ENCODE measurements at regions not wholly inside any gene's neighbourhood (a gene's known extent, or its start where the extent isn't known, plus 50 kb on each side); places are given as distances from the start of the nearest gene placed in this dataset.
"Not testable (repeated sequence)": the region's sequence is repeated elsewhere in the genome, so short reads cannot be mapped to it uniquely, and the experiment has no call there.

DNA sequence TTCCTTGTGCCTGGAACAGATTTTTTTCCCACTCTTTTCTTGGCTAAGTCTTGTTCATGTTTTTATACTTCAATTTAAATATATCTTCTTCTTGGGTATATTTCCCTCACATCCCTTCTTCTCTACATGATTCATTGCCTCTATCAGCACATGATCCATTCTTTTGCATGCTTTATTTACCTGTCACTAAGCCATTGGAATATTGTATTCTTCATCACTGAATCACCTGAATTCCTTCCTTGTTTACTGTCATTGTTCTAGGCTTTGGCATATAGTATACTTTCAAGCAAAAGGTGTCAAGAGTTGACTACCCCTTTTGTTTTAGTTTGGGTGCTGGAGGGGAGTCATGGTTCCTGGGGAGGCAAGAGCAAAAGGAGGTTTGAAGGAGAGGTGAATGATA lies 464.5 kb upstream of the LRRC7 start:
- no peak overlapping the region for H3K4me3 ChIP-seq (ENCODE audit: low read length)

DNA sequence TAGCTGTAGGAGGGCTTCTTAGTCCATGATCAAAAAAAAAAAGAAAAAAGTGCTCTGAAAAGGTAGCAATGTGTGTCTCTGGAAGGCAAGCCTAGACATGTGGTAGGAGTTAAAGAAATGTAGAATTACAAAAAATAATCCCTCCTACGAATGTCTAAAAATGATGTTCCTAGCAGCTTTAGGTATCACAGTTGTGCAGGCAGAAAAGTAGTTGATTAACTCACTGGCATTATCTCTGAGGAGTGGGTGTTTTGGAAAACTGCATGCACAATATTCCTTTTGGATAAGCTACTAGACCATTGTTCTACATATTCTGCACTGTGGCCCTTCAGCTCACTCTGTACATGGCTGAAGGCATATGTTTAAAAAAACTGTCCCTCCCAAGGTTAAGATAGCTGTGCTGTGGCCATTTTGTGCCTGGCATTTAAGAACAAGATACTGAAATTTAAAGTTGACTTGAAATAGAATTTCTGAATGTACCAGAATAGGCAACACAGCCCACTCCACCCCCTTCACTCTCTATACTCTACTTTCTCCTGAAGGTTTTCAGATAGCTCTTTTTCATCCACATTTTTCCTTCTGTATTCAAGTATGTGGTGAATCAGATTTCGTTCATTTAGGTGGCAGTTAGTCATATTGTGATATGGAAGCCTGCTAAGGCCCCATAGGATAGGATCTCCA lies 463.9 kb upstream of the LRRC7 start:
- Histone ChIP-seq H3K4me1 (ENCODE audit: insufficient read depth, low read length) (no peaks in the 10 kb centered on the region), H2AFZ (ENCODE audit: low read depth, low read length) (no peak overlapping the region), H3K36me3 (ENCODE audit: insufficient read depth, low read length) (no peaks in the 10 kb centered on the region), H3K27me3 (ENCODE audit: insufficient read depth, low read length) (no peaks in the 10 kb centered on the region), H3K4me3 (ENCODE audit: low read length) (no peak overlapping the region), H3K9me3 (ENCODE audit: low read length) (no peaks in the 10 kb centered on the region)

More for the DNA sequence above, 464.5 kb upstream of the LRRC7 start:
- H2AFZ ChIP-seq (ENCODE audit: low read depth, low read length), result no peak overlapping the region
- H3K4me1 ChIP-seq (ENCODE audit: insufficient read depth, low read length), result no peaks in the 10 kb centered on the region
- no peaks in the 10 kb centered on the region for H3K36me3 ChIP-seq (ENCODE audit: insufficient read depth, low read length)
- H3K9me3 ChIP-seq (ENCODE audit: low read length), result no peaks in the 10 kb centered on the region
- no peaks in the 10 kb centered on the region for H3K27me3 ChIP-seq (ENCODE audit: insufficient read depth, low read length)

DNA sequence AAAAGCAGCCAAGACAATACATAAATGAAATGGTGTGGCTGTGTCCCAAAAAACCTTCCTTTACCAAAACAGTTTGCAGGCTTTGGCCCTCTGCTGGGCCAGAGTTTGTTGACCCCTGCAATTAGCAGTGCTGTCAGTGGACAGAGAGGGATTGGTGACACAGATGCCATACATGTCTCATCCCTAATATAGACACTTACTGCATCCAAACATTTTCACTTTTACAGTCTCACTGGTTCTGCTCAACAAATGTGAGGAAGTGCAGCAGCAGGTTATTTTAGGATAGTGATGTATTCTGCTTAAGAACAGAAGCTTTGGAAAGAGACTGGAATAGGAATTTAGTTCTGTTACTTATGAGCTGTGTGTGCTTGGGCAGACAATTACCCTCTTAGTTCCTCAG lies 462.8 kb upstream of the LRRC7 start:
- no peaks in the 10 kb centered on the region for H3K4me1 ChIP-seq (ENCODE audit: insufficient read depth, low read length)
- H3K27me3 ChIP-seq (ENCODE audit: insufficient read depth, low read length), result no peaks in the 10 kb centered on the region
- H3K4me3 ChIP-seq (ENCODE audit: low read length), result no peak overlapping the region
- H2AFZ ChIP-seq (ENCODE audit: low read depth, low read length), result no peak overlapping the region
- no peaks in the 10 kb centered on the region for H3K9me3 ChIP-seq (ENCODE audit: low read length)
- no peaks in the 10 kb centered on the region for H3K36me3 ChIP-seq (ENCODE audit: insufficient read depth, low read length)

DNA sequence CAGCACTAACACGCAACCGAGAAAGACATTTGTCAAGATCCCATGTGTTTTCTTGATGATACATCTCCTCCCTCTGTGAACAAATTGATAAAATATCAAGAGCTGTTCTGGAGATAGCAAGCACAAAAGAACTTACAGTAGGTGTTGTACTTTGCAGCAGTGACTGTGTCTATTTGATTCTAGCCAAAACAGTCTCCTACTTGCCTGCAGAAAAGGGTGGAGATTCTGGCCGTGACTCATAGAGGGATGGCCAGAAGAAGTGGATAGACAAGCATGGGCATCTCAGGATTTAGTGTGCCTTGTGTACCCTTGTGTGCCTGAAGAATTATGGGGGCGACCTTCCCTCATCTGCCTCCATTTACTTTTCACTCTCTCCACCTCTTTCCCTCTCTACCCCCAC lies 458.4 kb upstream of the LRRC7 start:
- no peaks in the 10 kb centered on the region for H3K27me3 ChIP-seq (ENCODE audit: insufficient read depth, low read length)
- H3K4me3 ChIP-seq (ENCODE audit: low read length), result no peak overlapping the region
- H3K4me1 ChIP-seq (ENCODE audit: insufficient read depth, low read length), result no peaks in the 10 kb centered on the region
- no peaks in the 10 kb centered on the region for H3K9me3 ChIP-seq (ENCODE audit: low read length)
- no peaks in the 10 kb centered on the region for H3K36me3 ChIP-seq (ENCODE audit: insufficient read depth, low read length)
- no peak overlapping the region for H2AFZ ChIP-seq (ENCODE audit: low read depth, low read length)

DNA sequence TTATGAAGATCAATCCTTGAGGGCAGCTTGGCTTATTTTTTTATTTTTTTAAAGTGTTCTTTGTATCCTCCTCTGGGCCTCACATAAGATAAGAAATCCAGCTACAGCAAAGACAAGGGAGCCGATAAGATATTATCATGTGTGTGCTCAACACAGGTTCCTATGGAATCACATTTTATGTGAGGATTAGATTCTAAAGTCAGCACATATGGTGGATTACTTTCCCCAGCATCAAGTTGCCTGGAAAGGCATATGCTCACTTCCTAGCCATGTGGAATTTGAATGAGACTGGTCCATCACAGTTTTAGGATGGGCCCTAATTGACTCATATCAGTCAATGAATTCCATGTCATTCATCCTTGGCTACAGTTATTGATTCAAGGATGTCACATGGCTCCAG lies 456.9 kb upstream of the LRRC7 start:
- no peaks in the 10 kb centered on the region for H3K4me1 ChIP-seq (ENCODE audit: insufficient read depth, low read length)
- no peaks in the 10 kb centered on the region for H3K36me3 ChIP-seq (ENCODE audit: insufficient read depth, low read length)
- no peak overlapping the region for H2AFZ ChIP-seq (ENCODE audit: low read depth, low read length)
- H3K9me3 ChIP-seq (ENCODE audit: low read length), result no peaks in the 10 kb centered on the region
- no peaks in the 10 kb centered on the region for H3K27me3 ChIP-seq (ENCODE audit: insufficient read depth, low read length)
- H3K4me3 ChIP-seq (ENCODE audit: low read length), result no peak overlapping the region

DNA sequence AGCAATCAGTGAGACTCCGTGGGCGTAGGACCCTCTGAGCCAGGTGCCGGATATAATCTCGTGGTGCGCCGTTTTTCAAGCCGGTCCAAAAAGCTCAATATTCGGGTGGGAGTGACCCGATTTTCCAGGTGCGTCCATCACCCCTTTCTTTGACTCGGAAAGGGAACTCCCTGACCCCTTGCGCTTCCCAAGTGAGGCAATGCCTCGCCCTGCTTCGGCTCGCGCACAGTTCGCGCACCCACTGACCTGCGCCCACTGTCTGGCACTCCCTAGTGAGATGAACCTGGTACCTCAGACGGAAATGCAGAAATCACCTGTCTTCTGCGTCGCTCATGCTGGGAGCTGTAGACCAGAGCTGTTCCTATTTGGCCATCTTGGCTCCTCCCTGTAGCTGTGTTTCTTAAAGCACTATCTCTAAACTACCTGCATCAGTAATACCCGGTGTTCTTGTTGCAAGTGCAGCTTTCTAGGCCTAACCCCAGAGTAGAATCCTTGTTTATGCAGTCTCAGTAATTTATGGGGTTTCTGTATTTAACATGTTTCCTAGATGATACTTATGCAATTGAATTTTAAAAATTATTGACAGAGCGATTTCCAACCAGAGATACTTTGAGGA lies 447.5 kb upstream of the LRRC7 start:
- not testable (repeated sequence) for H3K9me3 ChIP-seq (ENCODE audit: low read length); H3K36me3 ChIP-seq (ENCODE audit: insufficient read depth, low read length); H3K27me3 ChIP-seq (ENCODE audit: insufficient read depth, low read length); H3K4me3 ChIP-seq (ENCODE audit: low read length); H2AFZ ChIP-seq (ENCODE audit: low read depth, low read length); H3K4me1 ChIP-seq (ENCODE audit: insufficient read depth, low read length)

DNA sequence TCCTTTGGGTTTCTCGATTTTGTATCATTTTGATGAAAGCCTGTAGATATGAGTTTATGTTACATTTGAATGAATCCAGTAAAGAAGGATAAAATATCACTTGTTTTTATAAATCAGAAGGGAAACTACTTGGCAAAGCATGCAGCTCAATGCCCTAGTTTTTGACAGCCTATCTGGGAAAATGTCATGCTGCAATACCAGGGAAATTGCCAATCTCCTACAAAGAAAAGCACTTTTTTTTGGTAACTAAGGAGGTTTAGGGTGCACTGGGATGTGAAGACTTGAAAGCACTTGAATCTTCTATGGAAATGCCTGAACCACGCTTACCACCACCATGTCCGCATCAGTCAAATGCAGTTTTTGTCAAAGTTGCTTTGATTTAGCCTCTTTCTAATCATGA lies 446.9 kb upstream of the LRRC7 start:
- H3K9me3 ChIP-seq (ENCODE audit: low read length), result no peaks in the 10 kb centered on the region
- H3K4me3 ChIP-seq (ENCODE audit: low read length), result no peak overlapping the region
- H3K27me3 ChIP-seq (ENCODE audit: insufficient read depth, low read length), result no peaks in the 10 kb centered on the region
- no peaks in the 10 kb centered on the region for H3K36me3 ChIP-seq (ENCODE audit: insufficient read depth, low read length)
- no peaks in the 10 kb centered on the region for H3K4me1 ChIP-seq (ENCODE audit: insufficient read depth, low read length)
- no peak overlapping the region for H2AFZ ChIP-seq (ENCODE audit: low read depth, low read length)

DNA sequence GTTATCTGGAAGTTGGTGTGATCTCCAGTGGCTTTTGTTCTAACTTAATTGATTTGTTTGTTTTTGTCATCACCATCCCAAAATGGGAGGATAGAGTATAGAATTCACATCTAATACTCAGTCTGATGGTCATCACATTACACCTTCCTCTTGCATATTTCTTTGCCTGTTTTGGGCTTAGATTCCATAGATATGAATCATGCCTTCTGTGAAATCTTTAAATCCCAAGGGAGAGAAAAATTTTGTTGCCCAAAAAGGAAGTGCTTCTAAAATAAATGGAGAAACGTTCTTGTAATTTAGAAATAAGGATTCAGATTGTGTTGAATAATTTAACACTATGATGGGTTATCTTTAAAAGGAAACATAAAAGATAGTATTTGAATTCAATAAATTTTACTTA lies 446.0 kb upstream of the LRRC7 start:
- no peak overlapping the region for H3K4me3 ChIP-seq (ENCODE audit: low read length)
- H2AFZ ChIP-seq (ENCODE audit: low read depth, low read length), result no peak overlapping the region
- H3K36me3 ChIP-seq (ENCODE audit: insufficient read depth, low read length), result no peaks in the 10 kb centered on the region
- H3K27me3 ChIP-seq (ENCODE audit: insufficient read depth, low read length), result no peaks in the 10 kb centered on the region
- H3K4me1 ChIP-seq (ENCODE audit: insufficient read depth, low read length), result peaks cover 7% of the 10 kb centered on the region
- H3K9me3 ChIP-seq (ENCODE audit: low read length), result no peaks in the 10 kb centered on the region

DNA sequence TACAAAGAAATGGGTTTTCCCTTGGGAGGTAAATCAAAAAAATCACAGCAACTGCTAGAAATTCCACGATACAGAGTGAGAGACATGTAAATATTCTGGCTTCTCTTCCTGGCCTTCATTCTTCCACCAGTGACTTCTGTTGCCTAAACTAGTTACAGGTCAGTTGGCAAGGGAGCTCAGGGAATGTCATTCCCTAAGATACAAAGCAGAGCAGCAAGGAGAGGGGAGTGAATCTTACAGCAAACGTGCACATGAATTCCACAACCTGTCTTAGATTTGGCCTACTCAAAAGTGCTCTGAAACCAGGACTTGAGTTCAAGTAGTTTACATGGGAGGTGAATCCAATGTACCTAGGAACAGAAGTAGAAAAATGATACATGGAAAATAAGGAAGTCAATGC lies 445.3 kb upstream of the LRRC7 start:
- Histone ChIP-seq H3K9me3 (ENCODE audit: low read length) (no peaks in the 10 kb centered on the region), H3K36me3 (ENCODE audit: insufficient read depth, low read length) (no peaks in the 10 kb centered on the region), H3K4me1 (ENCODE audit: insufficient read depth, low read length) (peaks cover 11% of the 10 kb centered on the region), H3K27me3 (ENCODE audit: insufficient read depth, low read length) (no peaks in the 10 kb centered on the region), H2AFZ (ENCODE audit: low read depth, low read length) (no peak overlapping the region), H3K4me3 (ENCODE audit: low read length) (no peak overlapping the region)

DNA sequence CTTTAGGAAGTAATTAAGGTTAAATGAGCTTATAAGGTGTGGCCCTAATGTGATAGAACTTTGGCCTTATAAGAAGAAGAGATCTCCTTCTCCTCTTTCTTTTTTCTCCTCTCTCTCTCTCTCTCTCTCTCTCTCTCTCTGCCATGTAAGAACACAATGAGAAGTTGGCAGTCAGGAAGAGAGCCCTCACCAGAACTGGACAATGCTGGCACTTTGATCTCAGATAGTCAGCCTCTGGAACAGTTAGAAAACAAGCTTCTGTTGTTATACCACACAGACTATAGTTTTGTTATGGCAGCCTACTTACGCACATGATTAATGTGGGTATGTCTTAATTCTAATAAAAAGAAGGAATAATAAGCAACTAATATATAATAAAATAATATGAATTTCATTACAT lies 444.2 kb upstream of the LRRC7 start:
- Histone ChIP-seq H3K27me3 (ENCODE audit: insufficient read depth, low read length) (no peaks in the 10 kb centered on the region), H3K4me1 (ENCODE audit: insufficient read depth, low read length) (peaks cover 11% of the 10 kb centered on the region), H3K4me3 (ENCODE audit: low read length) (no peak overlapping the region), H2AFZ (ENCODE audit: low read depth, low read length) (no peak overlapping the region), H3K9me3 (ENCODE audit: low read length) (no peaks in the 10 kb centered on the region), H3K36me3 (ENCODE audit: insufficient read depth, low read length) (no peaks in the 10 kb centered on the region)

DNA sequence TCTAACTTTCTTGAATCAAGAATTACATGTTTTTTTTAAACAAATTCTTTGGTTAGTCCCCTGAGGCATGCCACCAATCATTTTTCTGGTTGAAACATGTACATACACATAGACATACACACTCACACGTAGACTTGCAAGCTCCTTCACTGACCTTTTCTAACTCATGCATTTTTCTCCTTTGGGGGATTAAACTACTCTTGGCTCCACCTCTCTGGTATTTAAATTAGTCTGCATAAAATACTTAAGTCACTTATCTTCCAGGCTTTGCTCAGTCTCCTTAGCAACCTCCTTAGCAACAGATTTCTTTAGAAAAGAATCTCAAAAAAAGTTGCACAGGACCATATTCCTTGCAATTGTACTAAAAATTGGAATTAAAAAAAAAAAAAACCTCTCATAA lies 440.9 kb upstream of the LRRC7 start:
- no peak overlapping the region for H2AFZ ChIP-seq (ENCODE audit: low read depth, low read length)
- no peaks in the 10 kb centered on the region for H3K9me3 ChIP-seq (ENCODE audit: low read length)
- H3K27me3 ChIP-seq (ENCODE audit: insufficient read depth, low read length), result no peaks in the 10 kb centered on the region
- H3K4me3 ChIP-seq (ENCODE audit: low read length), result no peak overlapping the region
- no peaks in the 10 kb centered on the region for H3K36me3 ChIP-seq (ENCODE audit: insufficient read depth, low read length)
- H3K4me1 ChIP-seq (ENCODE audit: insufficient read depth, low read length), result peaks cover 11% of the 10 kb centered on the region

DNA sequence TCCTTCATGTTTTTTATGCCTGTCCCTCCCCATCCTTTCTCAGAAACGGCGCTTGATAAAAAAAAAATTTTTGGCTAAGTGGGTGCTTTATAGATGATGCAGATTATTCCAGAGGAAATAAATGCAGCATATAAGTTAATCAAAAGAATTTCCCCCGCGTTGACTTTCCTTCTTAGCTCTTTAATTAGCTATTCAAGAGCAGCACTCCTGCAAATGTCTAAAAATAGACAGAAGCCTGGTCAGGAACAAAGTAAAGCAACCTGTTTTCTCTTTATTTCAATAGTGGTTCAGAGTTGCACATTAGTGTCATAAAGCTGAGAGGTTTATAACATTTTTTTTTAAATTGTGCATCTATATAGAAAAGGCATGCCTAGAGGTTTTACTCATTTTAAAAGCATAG lies 439.5 kb upstream of the LRRC7 start:
- Histone ChIP-seq H3K36me3 (ENCODE audit: insufficient read depth, low read length) (no peaks in the 10 kb centered on the region), H3K4me1 (ENCODE audit: insufficient read depth, low read length) (peaks cover 11% of the 10 kb centered on the region), H3K4me3 (ENCODE audit: low read length) (no peak overlapping the region), H2AFZ (ENCODE audit: low read depth, low read length) (no peak overlapping the region), H3K27me3 (ENCODE audit: insufficient read depth, low read length) (no peaks in the 10 kb centered on the region), H3K9me3 (ENCODE audit: low read length) (no peaks in the 10 kb centered on the region)

DNA sequence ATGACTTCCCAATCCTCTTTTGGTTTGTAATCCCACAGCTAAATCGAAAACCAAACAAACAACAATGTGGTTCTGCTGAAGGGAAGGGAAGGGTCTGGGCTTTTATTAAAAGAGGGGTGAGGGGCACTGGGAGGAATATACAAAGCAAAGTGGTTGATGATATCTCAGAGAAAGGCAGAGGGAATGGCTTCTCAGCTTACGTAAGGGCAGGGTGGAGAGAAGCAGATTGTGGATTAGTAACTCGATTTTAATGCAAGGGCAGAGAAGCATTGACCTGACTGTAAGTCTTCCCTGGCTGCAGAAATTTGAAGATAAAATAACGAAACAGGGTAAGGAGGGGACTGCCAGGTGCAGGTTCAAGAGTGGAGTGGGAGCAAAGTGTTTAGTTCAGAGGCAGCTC lies 438.2 kb upstream of the LRRC7 start:
- H3K27me3 ChIP-seq (ENCODE audit: insufficient read depth, low read length), result no peaks in the 10 kb centered on the region
- peaks cover 11% of the 10 kb centered on the region for H3K4me1 ChIP-seq (ENCODE audit: insufficient read depth, low read length)
- H2AFZ ChIP-seq (ENCODE audit: low read depth, low read length), result no peak overlapping the region
- no peaks in the 10 kb centered on the region for H3K36me3 ChIP-seq (ENCODE audit: insufficient read depth, low read length)
- H3K4me3 ChIP-seq (ENCODE audit: low read length), result no peak overlapping the region
- no peaks in the 10 kb centered on the region for H3K9me3 ChIP-seq (ENCODE audit: low read length)

DNA sequence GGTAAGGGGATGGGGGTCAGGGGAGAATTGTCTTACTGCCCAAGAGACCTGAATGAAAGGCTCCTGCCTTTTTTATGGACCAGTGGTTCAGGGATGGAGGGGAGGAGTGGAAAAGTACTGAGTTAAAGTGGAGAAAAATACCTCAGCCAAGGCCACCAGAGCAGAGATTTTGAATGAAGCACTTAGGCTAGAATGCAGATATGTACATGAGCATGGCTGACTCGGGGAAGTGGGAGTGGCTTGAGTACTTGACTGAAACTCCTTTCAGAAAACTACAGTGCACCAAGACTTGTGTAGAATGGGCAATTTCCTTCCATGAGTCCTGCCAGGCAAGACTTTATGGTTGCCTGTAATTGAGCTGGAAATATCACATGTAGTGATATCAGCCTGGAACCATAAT lies 429.6 kb upstream of the LRRC7 start:
- Histone ChIP-seq H3K36me3 (ENCODE audit: insufficient read depth, low read length) (no peaks in the 10 kb centered on the region), H3K4me1 (ENCODE audit: insufficient read depth, low read length) (no peaks in the 10 kb centered on the region), H3K9me3 (ENCODE audit: low read length) (no peaks in the 10 kb centered on the region), H3K4me3 (ENCODE audit: low read length) (no peak overlapping the region), H3K27me3 (ENCODE audit: insufficient read depth, low read length) (no peaks in the 10 kb centered on the region), H2AFZ (ENCODE audit: low read depth, low read length) (no peak overlapping the region)

Data from neuron (in vitro differentiated cells).